ENCODE measurements at regions not wholly inside any gene's neighbourhood (a gene's known extent, or its start where the extent isn't known, plus 50 kb on each side); places are given as distances from the start of the nearest gene placed in this dataset.

GRCh38 chr2:21422050-21422449 is 298.3 kb downstream of the TDRD15 start:
- TF ChIP-seq HEYL (CRISPR knock-in tag; IDR thresholded peaks at IDR 0.05) (no peak), FOSB (CRISPR knock-in tag; IDR thresholded peaks at IDR 0.05) (no peak), GATA3 (IDR thresholded peaks at IDR 0.05; ENCODE audit: borderline replicate concordance) (no peak), RAD21 (conservative IDR thresholded peaks at IDR 0.05 in 1 of 2, IDR thresholded peaks at IDR 0.05 in 1 of 2) (peak in 1 of 2 experiments; percentile 36; a peak in 1 of 5 replicates), HOXB13 (CRISPR knock-in tag; IDR thresholded peaks at IDR 0.05; ENCODE audit: low read depth) (no peak), CBX2 (IDR thresholded peaks at IDR 0.05; ENCODE audit: borderline replicate concordance, low read depth) (no peak), MAX (IDR thresholded peaks at IDR 0.05) (no peak), HES2 (IDR thresholded peaks at IDR 0.05) (no peak)
- no peaks in the 10 kb centered on the region; the same call in 2 of the 3 replicates for H3K9me3 ChIP-seq
- FAIRE-seq (no peak), ATAC-seq (peak in 1 of 2 experiments; percentile 76; a peak in 3 of 6 replicates), DNase-seq (ENCODE audit: low read depth in 1 of 2, low spot score in 1 of 2) (peak in 1 of 2 experiments; percentile 34)
- H3K27ac ChIP-seq, result no peak overlapping the region
- CTCF ChIA-PET, result no interaction called here
- H3K4me2 ChIP-seq, result no peak overlapping the region
- POLR2A ChIA-PET, result no interaction called here
- H3K4me3 ChIP-seq, result no peak overlapping the region
- WGBS (ENCODE audit: missing lambda C conversion rate), result 10% methylated on average over 2 of the region's 2 CpGs
- no peaks in the 10 kb centered on the region for H3K4me1 ChIP-seq

- DNase-seq (ENCODE audit: low read depth in 1 of 2, low spot score in 1 of 2) (no peak), FAIRE-seq (no peak), ATAC-seq (no peak)
- WGBS (ENCODE audit: missing lambda C conversion rate), result 12% methylated on average over 7 of the region's 7 CpGs
- TF ChIP-seq ZNF302 (CRISPR knock-in tag; IDR thresholded peaks at IDR 0.05), result no peak
- no peak for TF ChIP-seq HES2 (IDR thresholded peaks at IDR 0.05)
- no peak for TF ChIP-seq SMC3 (IDR thresholded peaks at IDR 0.05)
- no peak for TF ChIP-seq POLR2A (IDR thresholded peaks at IDR 0.05; ENCODE audit: low read length)
- TF ChIP-seq CHD2 (IDR thresholded peaks at IDR 0.05; ENCODE audit: low read length, partially characterized antibody), result no peak
- TF ChIP-seq MAFK (IDR thresholded peaks at IDR 0.05; ENCODE audit: partially characterized antibody), result no peak
- TF ChIP-seq CBX2 (IDR thresholded peaks at IDR 0.05; ENCODE audit: borderline replicate concordance, low read depth), result no peak
- no peak for TF ChIP-seq NR3C1 (IDR thresholded peaks at IDR 0.05)
- TF ChIP-seq HMGXB4 (CRISPR knock-in tag; IDR thresholded peaks at IDR 0.05; ENCODE audit: borderline replicate concordance), result no peak
- no peak for TF ChIP-seq ZSCAN20 (CRISPR knock-in tag; IDR thresholded peaks at IDR 0.05)
- no peak for TF ChIP-seq MYC (IDR thresholded peaks at IDR 0.05; ENCODE audit: borderline replicate concordance, low read length)
- no peak for TF ChIP-seq RAD21 (conservative IDR thresholded peaks at IDR 0.05 in 1 of 2, IDR thresholded peaks at IDR 0.05 in 1 of 2)
- no peak for TF ChIP-seq PHF8 (IDR thresholded peaks at IDR 0.05; ENCODE audit: borderline replicate concordance, low read depth)
- CTCF ChIA-PET, result no interaction called here
- POLR2A ChIA-PET, result no interaction called here
- Histone ChIP-seq H3K4me2 (no peak overlapping the region), H3K4me3 (no peak overlapping the region), H3K9me3 (no peaks in the 10 kb centered on the region; the same call in 2 of the 3 replicates), H3K4me1 (no peaks in the 10 kb centered on the region), H3K27ac (no peak overlapping the region)
Observed at GRCh38 chr2:21422724-21423522, 299.2 kb downstream of the TDRD15 start.

- DNase-seq (ENCODE audit: low read depth in 1 of 2, low spot score in 1 of 2) (no peak), FAIRE-seq (no peak), ATAC-seq (no peak)
- Histone ChIP-seq H3K4me2 (no peak overlapping the region), H3K27ac (no peak overlapping the region), H3K9me3 (peaks cover under 1% of the 10 kb centered on the region; the same call in 1 of the 3 replicates), H3K4me1 (no peaks in the 10 kb centered on the region), H3K4me3 (no peak overlapping the region)
- ChIA-PET POLR2A (no interaction called here), CTCF (no interaction called here)
- TF ChIP-seq PHF8 (IDR thresholded peaks at IDR 0.05; ENCODE audit: borderline replicate concordance, low read depth) (no peak), HEYL (CRISPR knock-in tag; IDR thresholded peaks at IDR 0.05) (no peak), GATA3 (IDR thresholded peaks at IDR 0.05; ENCODE audit: borderline replicate concordance) (no peak), REST (IDR thresholded peaks at IDR 0.05) (no peak), ZC3H11A (IDR thresholded peaks at IDR 0.05) (no peak), CEBPB (IDR thresholded peaks at IDR 0.05) (no peak), RAD21 (conservative IDR thresholded peaks at IDR 0.05 in 1 of 2, IDR thresholded peaks at IDR 0.05 in 1 of 2) (no peak), E2F6 (IDR thresholded peaks at IDR 0.05; ENCODE audit: borderline replicate concordance, low read depth) (no peak), MYC (IDR thresholded peaks at IDR 0.05; ENCODE audit: borderline replicate concordance, low read length) (no peak), ZNF302 (CRISPR knock-in tag; IDR thresholded peaks at IDR 0.05) (no peak), BHLHE40 (IDR thresholded peaks at IDR 0.05; ENCODE audit: low read depth, low read length) (no peak)
- 10% methylated on average over 5 of the region's 5 CpGs for WGBS (ENCODE audit: missing lambda C conversion rate)
Observed at GRCh38 chr2:21423854-21424253, 300.1 kb downstream of the TDRD15 start.
